Endodermal cell (in vitro differentiated cells): ENCODE measurements at regions not wholly inside any gene's neighbourhood (a gene's known extent, or its start where the extent isn't known, plus 50 kb on each side); places are given as distances from the start of the nearest gene placed in this dataset.

Source experiments
- DNase-seq: peaks from one replicate; pipeline ENCODE4 v3.0.0-alpha.2; 2017
- H3K27ac ChIP-seq: 2 replicates; pipeline ENCODE4 v1.5.1; 2013; ENCODE audit warnings: mild to moderate bottlenecking, low read depth, low read length, moderate library complexity
- H3K27me3 ChIP-seq: 2 replicates; pipeline ENCODE4 v1.6.1; 2013; ENCODE audit warnings: mild to moderate bottlenecking, low read length, moderate library complexity; ENCODE audit not compliant: insufficient read depth, control insufficient read depth, poor library complexity, severe bottlenecking
- H3K36me3 ChIP-seq: 2 replicates; pipeline ENCODE4 v1.7.0; 2013; ENCODE audit warnings: mild to moderate bottlenecking, low read length, moderate library complexity; ENCODE audit not compliant: control insufficient read depth, insufficient read depth
- H3K4me1 ChIP-seq: one replicate; pipeline ENCODE4 v1.7.0; 2013; ENCODE audit warnings: low read length; ENCODE audit not compliant: control insufficient read depth, insufficient read depth
- H3K4me3 ChIP-seq: 2 replicates; pipeline ENCODE4 v1.5.1; 2013; ENCODE audit warnings: mild to moderate bottlenecking, low read length, moderate library complexity
- H3K9ac ChIP-seq: 2 replicates; pipeline ENCODE4 v1.6.1; 2013; ENCODE audit warnings: mild to moderate bottlenecking, low read length, moderate library complexity; ENCODE audit not compliant: poor library complexity, severe bottlenecking; ENCODE audit errors: extremely low read depth
- H3K9me3 ChIP-seq: 2 replicates; pipeline ENCODE4 v1.6.1; 2013; ENCODE audit warnings: mild to moderate bottlenecking, low read length, moderate library complexity; ENCODE audit not compliant: control insufficient read depth
- H3K27ac Mint-ChIP-seq: 2 replicates; pipeline ENCODE4 v1.8.0; 2020; ENCODE audit warnings: mixed read lengths
- H3K27me3 Mint-ChIP-seq: 2 replicates; pipeline ENCODE4 v1.8.0; 2021; ENCODE audit warnings: mild to moderate bottlenecking, mixed read lengths; ENCODE audit not compliant: insufficient read depth
- H3K36me3 Mint-ChIP-seq: 2 replicates; pipeline ENCODE4 v1.8.0; 2020; ENCODE audit warnings: low read depth, mixed read lengths
- H3K4me1 Mint-ChIP-seq: 2 replicates; pipeline ENCODE4 v1.8.0; 2020; ENCODE audit warnings: mixed read lengths
- H3K4me3 Mint-ChIP-seq: 2 replicates; pipeline ENCODE4 v1.8.0; 2020; ENCODE audit warnings: mild to moderate bottlenecking, moderate library complexity, mixed read lengths
- H3K9me3 Mint-ChIP-seq: 2 replicates; pipeline ENCODE4 v1.8.0; 2020; ENCODE audit warnings: mild to moderate bottlenecking, mixed read lengths
- CTCF ChIP-seq: fragments of 200-600 bp; sonication (generic); conservative IDR thresholded peaks from 2 replicates; pipeline ENCODE4 v1.5.0; 2021; ENCODE audit warnings: antibody characterized with exemption, mild to moderate bottlenecking
- WGBS, 2 experiments: methylation state at CpG; one replicate each; pipeline versions ENCODE4 v1.1.5 to v1.1.7; 2013; ENCODE audit warnings: missing lambda C conversion rate in 2 of 2, mixed read lengths in 1 of 2; ENCODE audit not compliant: insufficient coverage in 1 of 2, insufficient read length in 1 of 2; 5-methylcytosine and 5-hydroxymethylcytosine counted together

DNA sequence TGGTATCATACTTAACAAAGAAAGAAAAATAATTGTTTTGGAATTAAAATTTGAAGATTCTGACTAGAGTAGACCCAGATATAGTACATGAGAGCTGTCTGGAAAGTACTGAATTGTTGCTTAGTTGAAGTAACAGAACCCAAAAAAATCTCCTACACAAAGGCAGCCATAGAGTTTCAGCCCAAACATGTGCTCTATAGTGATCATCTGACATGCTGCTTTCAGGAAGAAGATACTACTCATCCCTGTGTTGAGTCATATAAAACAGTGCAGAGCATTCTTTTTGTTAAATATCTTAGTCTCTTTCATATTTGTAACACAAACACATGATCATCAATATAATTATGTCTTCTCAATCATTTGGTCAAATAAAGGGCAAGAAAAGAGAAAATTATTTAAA lies 84.8 kb upstream of the PTPRM start:
- DNase-seq: no peak
- Histone ChIP-seq H3K27me3 (no peaks in the 10 kb centered on the region), H3K9ac (no peak overlapping the region), H3K9me3 (no peaks in the 10 kb centered on the region), H3K4me3 (no peak overlapping the region), H3K27ac (no peak overlapping the region), H3K4me1 (peaks cover 2% of the 10 kb centered on the region), H3K36me3 (no peaks in the 10 kb centered on the region)
- Mint-ChIP-seq H3K27me3 (no peaks in the 10 kb centered on the region), H3K4me3 (no peak overlapping the region), H3K36me3 (no peaks in the 10 kb centered on the region), H3K4me1 (peaks cover 18% of the 10 kb centered on the region), H3K27ac (no peak overlapping the region), H3K9me3 (peaks cover 2% of the 10 kb centered on the region)
- TF ChIP-seq CTCF: no peak

DNA sequence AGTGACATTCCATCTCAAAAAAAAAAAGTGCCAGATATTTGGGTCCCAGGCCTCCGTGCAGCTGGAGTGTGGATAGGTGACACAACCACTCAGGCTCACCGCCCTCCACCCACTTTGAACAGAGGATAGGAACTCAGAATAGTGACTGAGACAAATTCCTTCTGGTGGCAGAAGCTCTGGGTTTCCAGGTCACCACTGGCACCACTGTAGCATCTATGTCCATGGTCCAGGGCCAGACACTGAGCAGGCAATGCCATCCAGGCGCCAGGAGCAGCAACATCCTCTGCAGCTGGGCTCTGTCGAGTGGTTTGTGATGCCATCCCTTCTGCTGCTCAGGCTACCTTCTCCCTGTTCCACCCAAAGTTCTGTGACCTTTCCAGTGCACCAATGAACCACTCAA lies 81.5 kb upstream of the PTPRM start:
- Mint-ChIP-seq H3K4me1 (peaks cover 34% of the 10 kb centered on the region), H3K36me3 (no peaks in the 10 kb centered on the region), H3K9me3 (peaks cover 2% of the 10 kb centered on the region), H3K4me3 (no peak overlapping the region), H3K27ac (no peak overlapping the region), H3K27me3 (no peaks in the 10 kb centered on the region)
- 92 to 100% methylated on average over 2 to 4 of the region's 4 CpGs for WGBS, 2 experiments
- Histone ChIP-seq H3K36me3 (no peaks in the 10 kb centered on the region), H3K9me3 (no peaks in the 10 kb centered on the region), H3K4me1 (peaks cover 2% of the 10 kb centered on the region), H3K27ac (no peak overlapping the region), H3K9ac (no peak overlapping the region), H3K27me3 (no peaks in the 10 kb centered on the region), H3K4me3 (no peak overlapping the region)
- no peak for DNase-seq
- TF ChIP-seq CTCF: no peak

- DNase-seq: peak; percentile 67
- WGBS, 2 experiments: 65 to 78% methylated on average over 4 of the region's 4 CpGs
Observed at GRCh38 chr18:7488571-7488970, 78.5 kb upstream of the PTPRM start.

More at GRCh38 chr18:7488571-7488970, 78.5 kb upstream of the PTPRM start:
- Mint-ChIP-seq H3K27ac (no peak overlapping the region), H3K36me3 (no peaks in the 10 kb centered on the region), H3K4me1 (peaks cover 31% of the 10 kb centered on the region), H3K27me3 (no peaks in the 10 kb centered on the region), H3K9me3 (peaks cover 2% of the 10 kb centered on the region), H3K4me3 (no peak overlapping the region)
- Histone ChIP-seq H3K36me3 (no peaks in the 10 kb centered on the region), H3K9ac (no peak overlapping the region), H3K27ac (no peak overlapping the region), H3K4me3 (no peak overlapping the region), H3K27me3 (no peaks in the 10 kb centered on the region), H3K9me3 (no peaks in the 10 kb centered on the region), H3K4me1 (peaks cover under 1% of the 10 kb centered on the region)
- TF ChIP-seq CTCF: peak; percentile 55
